Kidney (tissue), 13 donors: ENCODE measurements at regions not wholly inside any gene's neighbourhood (a gene's known extent, or its start where the extent isn't known, plus 50 kb on each side); places are given as distances from the start of the nearest gene placed in this dataset.
A peak's percentile ranks its signal among the peaks of the same experiment; 100 is the strongest.

Experiments
- DNase-seq, 5 donors: peaks; one replicate each; pipeline ENCODE4 v3.0.0-alpha.2; 2013 to 2020
- FAIRE-seq: peaks from 2 replicates; lab custom pipeline; 2012; peaks lifted over from hg19 to GRCh38; lab: Jason Lieb, UNC
- H3K27ac ChIP-seq, 2 donors: one replicate each; pipeline ENCODE4 v1.7.0; 2013; ENCODE audit warnings: low read depth in 2 of 2, low read length in 2 of 2, inconsistent platforms in 1 of 2
- H3K27me3 ChIP-seq: one replicate; pipeline ENCODE4 v1.7.1; 2013; ENCODE audit warnings: low read length, inconsistent platforms; ENCODE audit not compliant: control insufficient read depth, insufficient read depth
- H3K36me3 ChIP-seq, 3 donors: one replicate each; pipeline versions ENCODE4 v1.7.0 to v1.7.1; 2013; ENCODE audit warnings: low read length in 3 of 3, control low read depth in 1 of 3, inconsistent platforms in 1 of 3; ENCODE audit not compliant: insufficient read depth in 3 of 3, control insufficient read depth in 2 of 3
- H3K4me1 ChIP-seq, 3 donors: one replicate each; pipeline versions ENCODE4 v1.7.0 to v1.7.1; 2013; ENCODE audit warnings: low read length in 3 of 3, inconsistent platforms in 1 of 3, low read depth in 1 of 3; ENCODE audit not compliant: control insufficient read depth in 2 of 3, insufficient read depth in 2 of 3
- H3K4me3 ChIP-seq, 3 donors: one replicate each; pipeline versions ENCODE4 v1.7.0 to v1.8.1; 2013; ENCODE audit warnings: low read length in 3 of 3, control low read depth in 1 of 3, inconsistent platforms in 1 of 3
- H3K9ac ChIP-seq, 3 donors: one replicate each; pipeline versions ENCODE4 v1.7.0 to v1.7.1; 2013; ENCODE audit warnings: low read length in 3 of 3, control low read depth in 1 of 3, inconsistent platforms in 1 of 3
- H3K9me3 ChIP-seq, 3 donors: one replicate each; pipeline versions ENCODE4 v1.7.0 to v1.7.1; 2013; ENCODE audit warnings: low read length in 3 of 3, control low read depth in 1 of 3, inconsistent platforms in 1 of 3; ENCODE audit not compliant: control insufficient read depth in 2 of 3, insufficient read depth in 1 of 3
- CTCF ChIP-seq: IDR thresholded peaks from 3 replicates; pipeline ENCODE4 v1.5.1; 2012; ENCODE audit warnings: mild to moderate bottlenecking, moderate library complexity, borderline replicate concordance; ENCODE audit not compliant: insufficient read depth; ENCODE audit errors: extremely low read depth
- intact Hi-C: fragments of 100-400 bp; cut with DNase I; formaldehyde crosslinking; loops from one replicate; pipeline ENCODE4 v1.11.1; 2022
- donor health status: control.
- donor health status: control.
- donor health status: control.
- donor health status: control.
- donor health status: control.
- donor health status: DM: yes; HTN: yes; CAD: no.
- donor health status: Normal renal cell carcinoma (clear cell type).

- Histone ChIP-seq H3K4me3 (no peak overlapping the region), H3K9ac (no peak overlapping the region), H3K4me1 (peaks cover 0 to 7% (median 4%) of the 10 kb centered on the region in 3 donors), H3K9me3 (no peaks in the 10 kb centered on the region), H3K36me3 (no peaks in the 10 kb centered on the region), H3K27me3 (no peaks in the 10 kb centered on the region), H3K27ac (no peak overlapping the region)
- no peak for FAIRE-seq
- no peak for DNase-seq
- no peak for TF ChIP-seq CTCF
- intact Hi-C loops: no loop called here
These were observed 69.0 kb upstream of the ZNF438 start for GRCh38 chr10:31100662-31101061.

- no peak for TF ChIP-seq CTCF
- no peak for FAIRE-seq
- Histone ChIP-seq H3K36me3 (no peaks in the 10 kb centered on the region), H3K4me3 (no peak overlapping the region), H3K4me1 (peaks cover 0 to 7% (median 4%) of the 10 kb centered on the region in 3 donors), H3K9ac (no peak overlapping the region), H3K27ac (no peak overlapping the region), H3K9me3 (no peaks in the 10 kb centered on the region), H3K27me3 (no peaks in the 10 kb centered on the region)
- DNase-seq: peak in 1 of 5 donors; percentile 76
- intact Hi-C loops: no loop called here
These were observed 69.5 kb upstream of the ZNF438 start for GRCh38 chr10:31101123-31101522.

- no peak for FAIRE-seq
- no peak for TF ChIP-seq CTCF
- no peak overlapping the region for H3K4me3 ChIP-seq
- H3K36me3 ChIP-seq: no peaks in the 10 kb centered on the region
- H3K27me3 ChIP-seq: no peaks in the 10 kb centered on the region
- no peak for DNase-seq
- no peak overlapping the region for H3K27ac ChIP-seq
- H3K4me1 ChIP-seq: peaks cover 0 to 7% (median 4%) of the 10 kb centered on the region in 3 donors
- no peak overlapping the region for H3K9ac ChIP-seq
- H3K9me3 ChIP-seq: no peaks in the 10 kb centered on the region
- intact Hi-C loops: no loop called here
These were observed 70.8 kb upstream of the ZNF438 start for GRCh38 chr10:31102421-31102820.

- Histone ChIP-seq H3K36me3 (no peaks in the 10 kb centered on the region), H3K9ac (no peak overlapping the region), H3K4me3 (no peak overlapping the region), H3K27ac (no peak overlapping the region), H3K9me3 (no peaks in the 10 kb centered on the region), H3K4me1 (peaks cover 0 to 7% (median 4%) of the 10 kb centered on the region in 3 donors), H3K27me3 (no peaks in the 10 kb centered on the region)
- no peak for FAIRE-seq
- TF ChIP-seq CTCF: no peak
- DNase-seq: no peak
- intact Hi-C loops: no loop called here
These were observed 71.4 kb upstream of the ZNF438 start for GRCh38 chr10:31103112-31103511.
